KBM-7 (cell line): ENCODE measurements at regions not wholly inside any gene's neighbourhood (a gene's known extent, or its start where the extent isn't known, plus 50 kb on each side); places are given as distances from the start of the nearest gene placed in this dataset.
A peak's percentile ranks its signal among the peaks of the same experiment; 100 is the strongest.

Experiments used
- DNase-seq: peaks from one replicate; pipeline ENCODE4 v3.0.0-alpha.2; 2015
- in situ Hi-C: fragments of 300-500 bp; cut with MboI; formaldehyde crosslinking; loops from 2 replicates; pipeline ENCODE4 v1.14.3; 2020; ENCODE audit warnings: low sequenced_read_pairs, low pct_unique_long_range_greater_than_20kb, mixed read lengths

- in situ Hi-C loops, result no loop called here
- no peak for DNase-seq
Observed at GRCh38 chr1:230531103-230531502, 105.0 kb upstream of the PGBD5 start.

GRCh38 chr1:230519246-230519645, 93.1 kb upstream of the PGBD5 start:
- in situ Hi-C loops, result no loop called here
- no peak for DNase-seq

- DNase-seq, result no peak
- in situ Hi-C loops, result no loop called here
Observed at GRCh38 chr1:230518511-230518910, 92.4 kb upstream of the PGBD5 start.

GRCh38 chr1:230517786-230518185, 91.7 kb upstream of the PGBD5 start:
- in situ Hi-C loops, result no loop called here
- no peak for DNase-seq

GRCh38 chr1:230517326-230517725, 91.2 kb upstream of the PGBD5 start:
- no peak for DNase-seq
- in situ Hi-C loops, result no loop called here

DNA sequence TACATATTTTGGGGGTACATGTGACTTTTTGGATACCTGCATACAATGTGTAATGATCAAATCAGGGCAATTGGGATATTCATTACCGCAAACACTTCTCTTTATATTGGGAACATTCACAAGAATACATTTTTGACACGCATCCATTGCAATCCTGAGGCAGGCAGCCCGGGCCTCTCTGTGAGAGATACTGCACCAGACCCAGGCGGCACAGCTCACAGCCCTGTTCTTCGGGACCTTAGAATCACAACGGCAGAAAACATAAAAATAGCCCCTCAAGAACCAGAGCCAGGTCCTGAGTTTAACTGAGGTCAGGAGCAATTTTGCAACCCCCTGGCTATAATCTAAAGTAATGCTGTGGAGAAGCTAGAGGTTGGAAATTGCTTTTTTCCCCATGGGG, 90.8 kb upstream of the PGBD5 start:
- DNase-seq, result no peak
- in situ Hi-C loops, result no loop called here

DNA sequence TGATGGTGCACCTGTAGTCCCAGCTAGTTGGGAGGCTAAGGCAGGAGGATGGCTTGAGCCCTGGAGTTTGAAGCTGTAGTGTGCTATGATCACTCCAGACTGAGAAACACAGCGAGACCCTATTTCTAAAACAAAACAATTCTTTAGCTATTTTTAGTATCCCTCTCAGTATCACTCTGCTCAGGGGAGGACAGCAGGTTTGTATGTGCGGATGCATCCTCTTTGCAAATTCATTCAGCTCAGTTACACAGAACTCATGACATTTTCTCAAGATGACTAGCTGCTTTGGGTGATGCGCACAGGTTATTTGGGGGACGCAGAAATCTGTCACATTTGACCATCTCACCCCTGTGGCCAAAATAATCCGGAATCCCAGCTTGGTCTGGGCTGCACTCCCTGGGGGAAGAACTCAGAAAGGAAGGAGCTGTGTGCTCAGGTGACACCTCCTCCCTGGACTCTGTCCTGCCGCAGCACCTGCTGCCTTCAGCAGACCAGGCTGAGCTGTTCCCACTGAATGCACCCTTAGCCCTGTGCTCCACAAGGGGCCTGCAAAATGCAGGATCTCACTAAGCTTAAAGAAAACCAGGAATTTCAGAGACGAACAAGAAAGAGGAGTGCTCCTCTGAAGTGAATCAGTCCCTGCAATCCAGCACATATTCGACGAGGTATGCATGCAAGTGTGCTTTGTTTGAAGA, 89.5 kb upstream of the PGBD5 start:
- in situ Hi-C loops, result no loop called here
- DNase-seq, result no peak

GRCh38 chr1:230510496-230510895, 84.4 kb upstream of the PGBD5 start:
- in situ Hi-C loops, result no loop called here
- DNase-seq, result no peak

DNA sequence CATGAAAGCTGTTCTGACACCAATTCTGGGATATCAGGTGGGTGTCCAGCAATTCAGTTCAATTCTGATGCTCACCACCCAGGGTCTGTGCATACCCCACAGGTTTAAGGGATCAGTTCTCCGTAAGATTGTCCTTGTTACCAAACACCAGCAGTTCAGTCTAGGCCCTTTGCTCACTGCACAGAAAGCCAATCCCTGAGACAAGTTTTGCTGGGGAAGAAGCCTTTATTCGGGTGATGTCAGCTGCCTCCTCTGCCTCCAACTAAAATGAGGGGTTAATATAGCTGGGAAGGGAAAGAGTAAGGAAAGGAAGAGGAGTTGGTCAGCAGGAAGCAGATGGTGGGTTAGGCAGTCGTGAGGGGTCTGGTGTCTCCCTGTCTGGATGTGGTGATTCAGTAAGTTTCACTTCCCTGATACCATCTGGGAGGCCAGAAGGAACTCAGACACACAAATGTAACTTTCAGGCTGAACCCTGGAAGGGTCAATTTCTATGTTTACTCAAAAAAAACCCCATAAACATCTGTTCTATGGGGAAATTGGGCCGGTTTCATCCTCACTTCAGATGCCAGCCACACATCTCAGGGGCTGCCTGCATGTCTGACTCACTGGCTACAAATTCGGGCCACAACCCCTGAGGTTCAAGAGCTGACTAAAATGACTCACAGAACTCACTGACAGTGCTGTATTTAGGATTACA, 83.3 kb upstream of the PGBD5 start:
- in situ Hi-C loops, result no loop called here
- DNase-seq, result peak; percentile 2

DNA sequence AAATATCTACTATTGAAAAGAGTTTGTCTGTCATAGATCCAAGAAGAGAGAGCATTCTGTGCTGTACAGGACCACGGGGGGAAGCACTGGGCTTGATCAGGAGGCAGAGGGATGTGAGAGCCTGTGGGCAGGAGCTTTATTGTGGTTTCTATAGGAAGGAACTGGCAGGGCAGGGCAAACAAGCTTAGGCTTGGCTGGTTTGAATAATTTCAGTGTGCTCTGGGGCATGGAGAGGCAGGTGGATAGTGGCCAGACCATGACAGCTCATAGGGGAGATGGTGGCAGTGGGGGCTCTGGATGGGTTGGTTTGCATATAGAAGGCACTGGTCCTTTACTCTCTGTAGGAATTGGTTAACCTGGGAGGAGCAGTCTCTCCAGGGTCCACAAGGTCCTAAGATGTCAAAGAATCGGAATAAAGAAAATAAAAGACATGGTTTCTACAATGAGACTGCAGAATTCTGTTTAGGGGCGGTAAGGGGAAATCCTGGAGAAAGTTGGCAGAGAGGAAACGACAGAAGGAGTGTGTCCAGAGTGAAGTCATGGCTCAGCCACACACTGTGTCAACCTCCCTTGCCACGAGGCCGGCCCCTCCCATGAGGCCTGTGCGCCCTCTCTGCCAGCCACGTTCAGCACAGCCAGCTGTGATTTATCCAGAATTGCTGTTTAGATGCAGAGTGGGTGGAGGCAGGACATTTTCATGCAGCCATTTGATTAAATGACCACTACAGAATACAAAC, 81.7 kb upstream of the PGBD5 start:
- no peak for DNase-seq
- in situ Hi-C loops, result no loop called here

DNA sequence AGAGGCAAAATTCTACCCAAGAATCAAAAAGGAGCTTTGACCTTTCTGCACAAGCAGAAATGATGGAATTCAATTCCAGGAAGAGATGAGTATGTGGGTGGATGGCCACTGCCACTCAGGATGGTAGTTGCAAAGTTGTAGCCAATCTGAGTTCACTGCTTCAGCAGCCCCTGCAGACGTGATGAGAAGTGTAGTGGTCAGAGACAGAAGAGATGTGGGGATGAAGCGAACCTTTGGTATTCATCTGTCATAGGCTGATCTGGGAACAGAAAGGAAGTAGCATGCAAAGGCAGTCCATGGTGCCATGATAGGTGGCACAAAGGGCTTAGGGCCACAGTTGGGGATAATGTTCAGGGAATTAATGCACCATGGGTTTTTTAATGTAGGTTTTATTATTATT, 81.1 kb upstream of the PGBD5 start:
- in situ Hi-C loops, result no loop called here
- no peak for DNase-seq

DNA sequence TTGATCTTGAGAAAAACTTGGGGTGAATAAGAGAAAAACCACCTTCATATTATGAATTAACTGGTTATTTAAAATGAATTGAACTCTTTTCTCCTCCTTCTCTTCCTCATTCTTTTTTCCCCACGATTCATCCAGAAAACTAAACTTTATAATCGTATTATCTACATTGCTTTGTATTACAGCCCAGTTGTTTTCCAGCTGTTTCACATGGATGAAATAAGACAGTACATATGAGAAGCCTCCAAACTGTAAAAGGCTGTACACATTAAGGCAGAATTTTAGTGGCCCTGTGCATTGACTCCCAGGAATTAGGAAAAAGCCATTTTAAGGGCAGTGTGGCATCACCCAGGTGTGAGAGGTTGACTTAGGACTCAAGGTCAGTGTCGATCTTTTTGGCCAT, 80.3 kb upstream of the PGBD5 start:
- in situ Hi-C loops, result no loop called here
- DNase-seq, result no peak

DNA sequence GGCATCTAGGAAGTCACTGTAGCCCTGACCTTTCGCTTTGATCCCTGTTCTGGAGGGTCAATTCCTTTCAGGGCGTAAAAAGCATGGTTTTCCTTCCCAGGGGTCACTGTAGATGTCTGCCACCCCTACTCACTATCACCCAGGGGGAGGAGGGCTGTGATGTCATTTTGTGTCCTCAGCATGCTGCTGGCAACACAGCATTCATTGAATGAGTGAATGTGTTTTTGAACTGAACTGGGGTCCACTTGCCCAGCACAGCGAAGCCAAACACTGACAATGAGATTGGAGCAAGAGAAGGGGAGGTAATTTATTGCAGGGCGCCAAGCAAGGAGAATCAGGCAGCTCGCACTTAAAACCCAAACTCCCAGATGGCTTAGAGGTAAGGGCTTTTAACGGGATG, 78.2 kb upstream of the PGBD5 start:
- in situ Hi-C loops, result no loop called here
- DNase-seq, result no peak

DNA sequence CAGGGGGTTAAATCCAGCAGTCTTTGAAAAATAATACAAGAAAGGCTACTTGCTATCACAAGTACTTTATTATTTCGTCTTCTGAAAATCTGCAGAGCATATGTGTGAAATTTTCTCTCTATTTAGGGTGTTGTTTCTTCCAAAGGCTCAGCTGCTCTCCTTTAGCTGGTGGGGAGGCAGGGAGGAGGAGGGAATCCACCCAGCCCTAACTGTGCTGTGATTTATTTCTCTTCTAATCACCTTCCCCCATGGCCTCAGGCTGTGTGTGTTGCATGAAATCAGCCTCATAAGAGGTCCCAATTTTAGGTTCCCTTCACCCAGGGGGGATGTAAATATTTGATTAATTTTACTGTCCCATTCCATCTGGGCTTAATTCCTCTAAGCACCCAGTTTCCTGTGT, 77.6 kb upstream of the PGBD5 start:
- no peak for DNase-seq
- in situ Hi-C loops, result no loop called here

GRCh38 chr1:230502996-230503395, 76.9 kb upstream of the PGBD5 start:
- in situ Hi-C loops, result no loop called here
- DNase-seq, result no peak

DNA sequence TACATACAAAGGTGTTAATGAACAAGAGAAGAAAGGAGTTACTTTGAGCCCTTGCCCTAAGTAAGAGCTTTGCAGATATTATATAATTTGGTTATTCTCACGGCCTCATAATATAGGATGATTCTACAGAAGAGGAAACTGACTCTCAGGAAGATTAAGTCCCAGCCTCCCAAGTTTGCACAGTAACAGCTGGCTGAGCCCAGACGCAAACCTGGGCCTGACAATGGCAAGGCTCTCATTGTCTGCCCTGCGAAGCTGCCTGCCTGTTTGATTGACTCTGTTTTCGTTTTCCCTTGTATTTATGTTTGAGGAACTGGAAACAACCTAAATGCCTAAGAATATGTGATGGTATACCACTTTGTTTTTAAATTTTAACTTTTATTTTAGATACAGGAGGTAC, 76.2 kb upstream of the PGBD5 start:
- in situ Hi-C loops, result no loop called here
- no peak for DNase-seq

DNA sequence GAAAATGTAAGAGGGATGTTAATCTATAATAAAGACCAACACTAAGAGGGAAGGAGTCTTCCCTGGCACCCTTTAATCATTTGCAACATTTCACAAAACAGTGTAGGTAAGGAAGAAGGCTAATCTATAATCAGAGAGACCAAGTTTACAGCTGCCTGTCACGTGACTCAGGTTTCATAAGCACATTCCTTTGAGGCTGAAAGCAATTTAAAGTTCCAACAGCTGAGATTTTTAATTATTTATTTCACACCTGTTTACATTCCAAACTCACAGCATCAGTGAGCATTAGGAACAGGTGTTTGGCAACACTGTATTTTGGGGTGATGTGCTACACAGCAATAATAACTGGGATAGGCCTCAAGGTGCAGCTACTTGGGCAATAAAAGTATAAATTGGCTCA, 75.7 kb upstream of the PGBD5 start:
- in situ Hi-C loops, result no loop called here
- no peak for DNase-seq

DNA sequence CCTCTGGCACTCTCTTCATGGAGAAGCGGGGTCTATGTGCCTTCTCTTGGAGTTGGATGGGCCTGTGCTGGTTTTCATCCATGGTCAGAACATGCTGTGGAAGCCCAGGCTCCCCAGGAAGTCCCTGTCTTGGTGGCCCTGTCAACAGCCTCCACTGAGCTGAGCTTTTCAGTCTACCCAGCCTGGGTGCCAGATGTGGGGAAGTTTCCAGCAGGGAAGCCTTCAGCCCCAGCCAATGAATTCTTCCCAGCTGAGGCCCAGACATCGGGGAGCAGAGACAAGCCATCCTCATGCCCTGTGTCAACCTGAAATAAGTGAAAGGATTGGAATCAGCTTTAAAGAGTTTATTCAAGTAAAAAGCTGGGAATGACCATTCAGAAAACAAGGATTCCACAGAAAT, 75.1 kb upstream of the PGBD5 start:
- in situ Hi-C loops, result no loop called here
- DNase-seq, result no peak

GRCh38 chr1:230500063-230500462, 73.9 kb upstream of the PGBD5 start:
- in situ Hi-C loops, result no loop called here
- DNase-seq, result no peak

GRCh38 chr1:230499496-230499895, 73.4 kb upstream of the PGBD5 start:
- in situ Hi-C loops, result no loop called here
- DNase-seq, result no peak
